RWPE1 (cell line): ENCODE measurements at regions not wholly inside any gene's neighbourhood (a gene's known extent, or its start where the extent isn't known, plus 50 kb on each side); places are given as distances from the start of the nearest gene placed in this dataset.
A peak's percentile ranks its signal among the peaks of the same experiment; 100 is the strongest.
"Not testable (repeated sequence)": the region's sequence is repeated elsewhere in the genome, so short reads cannot be mapped to it uniquely, and the experiment has no call there.

Source experiments
- CTCF ChIA-PET: fragments of 350-600 bp; sonication (Branson Sonifier 250); formaldehyde crosslinking; extraction: SDS; loops from one replicate; lab custom pipeline; 2021; lab: Yijun Ruan, JAX
- POLR2A ChIA-PET: fragments of 400-600 bp; formaldehyde crosslinking; extraction: SDS; loops from one replicate; lab custom pipeline; 2020; ENCODE audit warnings: antibody characterized with exemption; ENCODE audit not compliant: low non-redundant PET; lab: Yijun Ruan, JAX
- DNase-seq: peaks from one replicate; pipeline ENCODE4 v3.0.0; 2012; ENCODE audit warnings: low spot score
- H3K27ac ChIP-seq: fragments of 450-650 bp; 2 replicates; pipeline ENCODE4 v1.5.1; 2017
- TF ChIP-seq, protein P1 (sequence below): fragments of 450-650 bp; conservative IDR thresholded peaks from 2 replicates; pipeline ENCODE4 v1.5.1; 2017; ENCODE audit warnings: low read depth, mild to moderate bottlenecking

DNA sequence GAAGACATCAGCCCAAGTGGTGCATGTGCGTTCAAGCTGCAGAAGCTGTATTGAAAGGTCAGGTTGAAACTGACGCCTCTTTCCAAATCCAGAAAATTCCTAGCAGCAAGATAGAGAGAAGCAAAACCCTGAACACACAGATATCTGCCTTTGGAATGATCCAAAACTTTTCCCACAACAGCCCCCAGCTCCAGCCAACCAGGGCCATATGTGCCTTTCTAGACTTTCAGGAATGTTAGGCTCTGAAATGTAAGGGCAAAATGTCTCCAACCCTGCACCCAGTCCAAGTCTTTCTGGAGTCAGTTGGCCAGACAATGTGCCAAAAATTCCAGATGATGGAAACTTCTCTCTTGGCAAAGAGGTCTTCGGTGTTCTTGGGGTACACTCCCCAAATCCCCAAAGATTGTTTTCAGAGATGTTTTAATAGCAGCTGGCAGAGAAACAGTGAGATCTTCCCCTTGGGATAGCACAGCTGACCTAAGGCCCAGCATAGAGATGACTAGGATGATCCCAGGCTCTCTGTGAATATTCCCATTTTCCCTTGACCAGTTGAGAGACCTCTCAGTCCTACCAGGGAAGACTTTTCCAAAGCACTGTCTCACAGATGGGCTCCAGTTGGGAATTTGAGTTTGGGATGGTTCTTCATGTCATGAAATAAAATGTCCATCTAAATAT lies 440.4 kb upstream of the CD180 start:
- CTCF ChIA-PET: no interaction called here
- POLR2A ChIA-PET: interaction anchor here (0.8 kb wide), 1 partner anchor 207 kb away, joined by 3 read pairs; no protein-coding TSS in a partner anchor
- no peak for DNase-seq
- TF ChIP-seq, protein P1, sequence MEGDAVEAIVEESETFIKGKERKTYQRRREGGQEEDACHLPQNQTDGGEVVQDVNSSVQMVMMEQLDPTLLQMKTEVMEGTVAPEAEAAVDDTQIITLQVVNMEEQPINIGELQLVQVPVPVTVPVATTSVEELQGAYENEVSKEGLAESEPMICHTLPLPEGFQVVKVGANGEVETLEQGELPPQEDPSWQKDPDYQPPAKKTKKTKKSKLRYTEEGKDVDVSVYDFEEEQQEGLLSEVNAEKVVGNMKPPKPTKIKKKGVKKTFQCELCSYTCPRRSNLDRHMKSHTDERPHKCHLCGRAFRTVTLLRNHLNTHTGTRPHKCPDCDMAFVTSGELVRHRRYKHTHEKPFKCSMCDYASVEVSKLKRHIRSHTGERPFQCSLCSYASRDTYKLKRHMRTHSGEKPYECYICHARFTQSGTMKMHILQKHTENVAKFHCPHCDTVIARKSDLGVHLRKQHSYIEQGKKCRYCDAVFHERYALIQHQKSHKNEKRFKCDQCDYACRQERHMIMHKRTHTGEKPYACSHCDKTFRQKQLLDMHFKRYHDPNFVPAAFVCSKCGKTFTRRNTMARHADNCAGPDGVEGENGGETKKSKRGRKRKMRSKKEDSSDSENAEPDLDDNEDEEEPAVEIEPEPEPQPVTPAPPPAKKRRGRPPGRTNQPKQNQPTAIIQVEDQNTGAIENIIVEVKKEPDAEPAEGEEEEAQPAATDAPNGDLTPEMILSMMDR: no peak
- no peak overlapping the region for H3K27ac ChIP-seq

DNA sequence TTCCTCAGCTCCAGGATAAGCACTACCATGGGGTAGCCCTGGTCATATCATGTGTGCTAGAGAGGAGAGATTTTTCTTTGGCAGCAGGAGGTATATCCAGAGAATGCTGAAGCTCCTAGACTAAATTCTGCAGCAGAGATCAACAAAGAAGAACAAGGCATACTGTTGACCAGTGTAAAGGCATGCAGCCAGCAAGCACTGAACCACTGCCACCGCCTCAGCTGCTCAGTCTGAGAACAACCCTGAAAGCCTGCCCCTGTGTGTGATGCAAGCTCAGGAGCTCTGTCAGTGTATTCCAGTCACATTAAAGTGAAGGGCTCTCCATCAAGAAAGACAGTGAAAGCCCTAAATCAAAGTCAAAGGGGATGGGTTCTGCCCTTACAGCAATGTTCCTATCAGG lies 439.5 kb upstream of the CD180 start:
- TF ChIP-seq, protein P1: no peak
- CTCF ChIA-PET: interaction anchor here (0.5 to 0.6 kb wide), 2 partner anchors 491 to 1723 kb away, joined by 3 read pairs; no protein-coding TSS in a partner anchor
- no peak overlapping the region for H3K27ac ChIP-seq
- no peak for DNase-seq
- POLR2A ChIA-PET: no interaction called here

- CTCF ChIA-PET: interaction anchor here (0.7 kb wide), 1 partner anchor 11 kb away, joined by 7 read pairs; no protein-coding TSS in a partner anchor
- POLR2A ChIA-PET, DNase-seq, H3K27ac ChIP-seq: not testable (repeated sequence)
Observed at GRCh38 chr5:67627079-67627478, 430.5 kb upstream of the CD180 start.

DNA sequence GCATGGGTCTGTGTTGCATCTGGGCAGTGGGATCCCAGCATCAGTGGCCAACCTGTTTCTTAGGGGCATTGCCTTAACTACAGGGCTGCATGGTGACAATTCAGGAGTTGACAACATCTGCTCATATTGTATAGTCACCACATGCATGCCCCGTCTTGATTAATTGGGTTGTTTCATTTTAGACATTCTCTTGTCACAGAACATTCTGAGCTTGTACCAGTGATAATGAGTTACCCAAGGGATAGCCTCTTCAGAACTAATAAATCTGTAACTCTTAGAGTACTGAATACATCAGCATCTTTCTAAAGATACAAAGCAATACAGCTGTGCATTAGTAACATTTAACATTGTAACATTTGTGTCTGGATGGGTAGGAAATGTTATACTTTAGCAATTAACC lies 426.5 kb upstream of the CD180 start:
- CTCF ChIA-PET: no interaction called here
- no peak for DNase-seq
- no peak overlapping the region for H3K27ac ChIP-seq
- POLR2A ChIA-PET: no interaction called here
- TF ChIP-seq, protein P1: no peak

- H3K27ac ChIP-seq: no peak overlapping the region
- TF ChIP-seq, protein P1: no peak
- peak; percentile 60 for DNase-seq
- ChIA-PET CTCF (interaction anchor here (0.5 kb wide), 1 partner anchor 755 kb away, joined by 3 read pairs; no protein-coding TSS in a partner anchor), POLR2A (no interaction called here)
Observed at GRCh38 chr5:67620424-67621397, 424.1 kb upstream of the CD180 start.

GRCh38 chr5:67619636-67620035 lies 423.0 kb upstream of the CD180 start:
- ChIA-PET CTCF (no interaction called here), POLR2A (no interaction called here)
- no peak for DNase-seq
- TF ChIP-seq, protein P1: no peak
- no peak overlapping the region for H3K27ac ChIP-seq
